Neuronal stem cell (in vitro differentiated cells): ENCODE measurements at regions not wholly inside any gene's neighbourhood (a gene's known extent, or its start where the extent isn't known, plus 50 kb on each side); places are given as distances from the start of the nearest gene placed in this dataset. TPM values are rescaled to one million over a fixed set of nuclear protein-coding genes. Genes with fewer than 3 reads are reported as not detected.

ENCODE experiments used
- small RNA-seq: library from polyadenylated mRNA; stranded (forward); fragments of <200 nt; extraction: miRNeasy Mini kit (QIAGEN cat#:217004); gene quantifications from one replicate; pipeline ENCODE3, GENCODE V24; 2013; ENCODE audit not compliant: insufficient read depth

Small RNA genes lying in the stretch of these regions (small RNA-seq; reads per million reads assigned to genes)
- gene AC091946.2 (not detected), gene AC140172.1 (not detected)
